PC-3 (cell line): ENCODE measurements at regions not wholly inside any gene's neighbourhood (a gene's known extent, or its start where the extent isn't known, plus 50 kb on each side); places are given as distances from the start of the nearest gene placed in this dataset.
"Not testable (repeated sequence)": the region's sequence is repeated elsewhere in the genome, so short reads cannot be mapped to it uniquely, and the experiment has no call there.

Experiments used
- ATAC-seq: fragments of 200-7000 bp; cut with Tn5 transposase; 2 replicates; pipeline ENCODE4 v1.9.1; 2020; ENCODE audit warnings: mild to moderate bottlenecking, moderate library complexity
- BruUV-seq: library from RNA; stranded (reverse); fragments of 400-500 nt; replicated peaks from 2 replicates; lab custom pipeline; 2021; lab: Mats Ljungman, UMichigan
- CTCF ChIA-PET: fragments of 300-600 bp; sonication (Branson Sonifier 250); formaldehyde crosslinking; loops from one replicate; lab custom pipeline; 2022; ENCODE audit warnings: antibody characterized with exemption; lab: Charles Lee
- POLR2A ChIA-PET: fragments of 300-600 bp; sonication (Branson Sonifier 250); formaldehyde crosslinking; loops from one replicate; lab custom pipeline; 2022; ENCODE audit warnings: antibody characterized with exemption; ENCODE audit not compliant: unreplicated experiment; lab: Charles Lee
- DNase-seq: peaks from one replicate; pipeline ENCODE4 v3.0.0-alpha.2; 2015
- H2AFZ ChIP-seq: fragments of 300-600 bp; sonication (generic); 2 replicates; pipeline ENCODE4 v1.6.0; 2016; ENCODE audit warnings: antibody characterized with exemption, low read length
- H3F3A ChIP-seq: fragments of 300-600 bp; sonication (generic); one replicate; pipeline ENCODE4 v1.6.0; 2017; ENCODE audit warnings: antibody characterized with exemption, low read length, control low read depth, mild to moderate bottlenecking; ENCODE audit not compliant: unreplicated experiment
- H3K27ac ChIP-seq: fragments of 300-600 bp; sonication (generic); 2 replicates; pipeline ENCODE4 v1.5.1; 2016; ENCODE audit warnings: mild to moderate bottlenecking, low read length
- H3K27me3 ChIP-seq: fragments of 300-600 bp; sonication (generic); 2 replicates; pipeline ENCODE4 v1.6.1; 2016; ENCODE audit warnings: low read length, mixed read lengths
- H3K36me3 ChIP-seq: fragments of 300-600 bp; sonication (generic); 2 replicates; pipeline ENCODE4 v1.6.1; 2016; ENCODE audit warnings: low read depth, mixed run types, low read length, mixed read lengths
- H3K4me1 ChIP-seq: fragments of 300-600 bp; sonication (generic); 2 replicates; pipeline ENCODE4 v1.5.1; 2016; ENCODE audit warnings: low read length; ENCODE audit not compliant: insufficient read depth
- H3K4me2 ChIP-seq: fragments of 300-600 bp; sonication (generic); 2 replicates; pipeline ENCODE4 v1.6.0; 2016; ENCODE audit warnings: low read length
- H3K4me3 ChIP-seq: fragments of 300-600 bp; sonication (generic); 2 replicates; pipeline ENCODE4 v1.5.1; 2016; ENCODE audit warnings: mild to moderate bottlenecking, low read length, mixed read lengths
- H3K79me2 ChIP-seq: fragments of 300-600 bp; sonication (generic); 2 replicates; pipeline ENCODE4 v1.6.1; 2017; ENCODE audit warnings: low read length, mixed read lengths
- H3K9ac ChIP-seq: fragments of 300-600 bp; sonication (generic); 2 replicates; pipeline ENCODE4 v1.6.0; 2016; ENCODE audit warnings: mild to moderate bottlenecking, low read length
- H3K9me2 ChIP-seq: fragments of 300-600 bp; sonication (generic); replicated peaks from 2 replicates; pipeline ENCODE4 v1.6.1; 2016; ENCODE audit warnings: mixed run types, low read length, mixed read lengths
- H3K9me3 ChIP-seq: fragments of 300-600 bp; sonication (generic); 2 replicates; pipeline ENCODE4 v1.6.1; 2016; ENCODE audit warnings: low read length, mixed read lengths
- H4K20me1 ChIP-seq: fragments of 300-600 bp; sonication (generic); 2 replicates; pipeline ENCODE4 v1.6.1; 2016; ENCODE audit warnings: low read length, mixed read lengths
- EZH2 ChIP-seq: fragments of 300-600 bp; sonication (generic); IDR thresholded peaks from one replicate; pipeline ENCODE4 v1.6.1; 2017; ENCODE audit warnings: antibody characterized with exemption, mild to moderate bottlenecking, low read length; ENCODE audit not compliant: unreplicated experiment
- EZH2phosphoT487 ChIP-seq: fragments of 300-600 bp; sonication (generic); IDR thresholded peaks from 2 replicates; pipeline ENCODE4 v1.6.1; 2018; ENCODE audit warnings: mild to moderate bottlenecking, antibody characterized with exemption, low read length, borderline replicate concordance
- intact Hi-C: fragments of 100-400 bp; cut with micrococcal nuclease; formaldehyde crosslinking; loops from 2 replicates; pipeline ENCODE4 v1.9.0; 2023
- TF ChIP-seq, protein P1 (sequence below): fragments of 300-600 bp; sonication (generic); conservative IDR thresholded peaks from 2 replicates; pipeline ENCODE4 v1.5.1; 2017; ENCODE audit warnings: antibody characterized with exemption, low read depth, mild to moderate bottlenecking, low read length

DNA sequence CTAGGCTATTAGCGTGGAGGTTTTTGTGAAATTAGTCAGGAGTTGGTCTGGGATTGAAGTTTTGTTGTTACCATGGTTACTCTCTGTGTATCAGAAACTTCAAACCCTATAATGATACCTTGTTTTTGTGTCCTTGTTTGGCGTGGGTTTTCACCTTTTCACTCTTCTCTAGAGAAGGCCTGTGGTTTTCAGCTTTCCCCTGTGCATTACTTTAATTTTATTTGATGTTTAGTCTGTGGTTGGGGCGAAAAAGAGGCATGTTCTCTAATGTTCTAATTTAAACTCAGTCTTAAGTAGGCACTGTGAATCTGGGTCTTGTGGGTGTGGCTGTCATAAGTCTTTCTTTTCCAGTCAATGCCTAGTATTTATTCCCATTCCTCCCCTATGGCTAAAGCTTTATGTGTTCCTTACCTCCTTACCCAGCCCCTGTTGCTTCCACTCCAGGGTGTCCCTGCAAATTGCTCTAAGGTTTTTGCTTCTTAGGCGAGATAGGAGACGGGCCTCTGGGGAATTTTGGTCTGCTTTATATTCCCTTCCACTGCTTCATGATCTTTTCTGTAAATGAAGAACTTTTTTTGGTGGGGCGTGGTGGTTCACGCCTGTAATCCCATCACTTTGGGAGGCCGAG lies 125.1 kb upstream of the XIST start:
- no peaks in the 10 kb centered on the region for H3K9me2 ChIP-seq
- no peak for TF ChIP-seq EZH2
- ChIA-PET CTCF (no interaction called here), POLR2A (no interaction called here)
- no peak overlapping the region for H3K9ac ChIP-seq
- no peaks in the 10 kb centered on the region for H3K27me3 ChIP-seq
- H2AFZ ChIP-seq = no peak overlapping the region
- DNase-seq (no peak), ATAC-seq (no peak)
- BruUV-seq = no TSS peak
- no peak overlapping the region for H3K4me2 ChIP-seq
- intact Hi-C loops = no loop called here
- H3K9me3 ChIP-seq = no peaks in the 10 kb centered on the region
- no peak overlapping the region for H3K4me3 ChIP-seq
- H3K79me2 ChIP-seq = peaks cover 59% of the 10 kb centered on the region
- no peaks in the 10 kb centered on the region for H3K4me1 ChIP-seq
- no peak overlapping the region for H3K27ac ChIP-seq
- no peaks in the 10 kb centered on the region for H3F3A ChIP-seq
- H4K20me1 ChIP-seq = no peaks in the 10 kb centered on the region
- H3K36me3 ChIP-seq = no peaks in the 10 kb centered on the region

DNA sequence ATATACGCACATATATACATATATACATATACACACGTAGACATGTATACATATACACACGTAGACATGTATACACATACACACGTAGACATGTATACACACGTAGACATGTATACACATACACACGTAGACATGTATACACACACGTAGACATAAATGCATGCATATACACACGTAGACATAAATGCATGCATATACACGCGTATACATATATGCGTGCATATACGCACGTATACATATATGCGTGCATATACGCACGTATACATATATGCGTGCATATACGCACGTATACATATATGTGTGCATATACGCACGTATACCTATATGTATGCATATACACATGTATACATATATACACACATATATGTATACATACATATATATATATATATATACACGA lies 114.9 kb upstream of the XIST start:
- H3K36me3 ChIP-seq, H2AFZ ChIP-seq, ATAC-seq, H3K27ac ChIP-seq, H4K20me1 ChIP-seq, H3K9me2 ChIP-seq, CTCF ChIA-PET, DNase-seq, H3K9me3 ChIP-seq, H3F3A ChIP-seq, intact Hi-C loops, H3K4me1 ChIP-seq, POLR2A ChIA-PET, H3K9ac ChIP-seq, H3K4me3 ChIP-seq, H3K4me2 ChIP-seq, BruUV-seq, H3K27me3 ChIP-seq: not testable (repeated sequence)
- H3K79me2 ChIP-seq = peaks cover 57% of the 10 kb centered on the region

DNA sequence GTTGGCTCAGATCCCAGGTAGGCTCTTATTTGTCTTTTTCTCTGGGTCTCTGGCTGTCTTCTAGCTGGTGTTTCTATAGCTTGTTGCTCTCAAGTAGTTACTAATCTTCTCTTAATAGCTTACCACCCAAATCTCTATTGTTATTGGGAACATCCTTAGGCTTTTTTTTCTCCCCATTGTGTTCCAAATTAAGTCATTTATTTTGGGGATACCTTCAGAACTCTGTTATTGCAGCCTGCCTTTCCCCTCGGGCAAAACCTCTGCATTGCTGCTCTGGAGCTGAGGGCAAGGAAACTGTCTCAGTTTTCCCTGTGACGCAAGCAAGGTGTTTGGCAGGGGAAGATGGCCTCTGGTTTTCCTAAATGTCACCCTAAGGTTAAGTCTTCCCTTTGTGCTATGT lies 113.3 kb upstream of the XIST start:
- Histone ChIP-seq H3K27me3 (no peaks in the 10 kb centered on the region), H3K4me1 (no peaks in the 10 kb centered on the region), H3K9me2 (no peaks in the 10 kb centered on the region), H3K9me3 (no peaks in the 10 kb centered on the region), H3K9ac (no peak overlapping the region), H3F3A (no peaks in the 10 kb centered on the region), H2AFZ (no peak overlapping the region), H3K4me2 (no peak overlapping the region), H3K36me3 (peaks cover 9% of the 10 kb centered on the region; the same call in 1 of the 2 replicates), H3K27ac (no peak overlapping the region), H3K4me3 (no peak overlapping the region), H4K20me1 (no peaks in the 10 kb centered on the region), H3K79me2 (peaks cover 70% of the 10 kb centered on the region)
- intact Hi-C loops = no loop called here
- TF ChIP-seq EZH2phosphoT487 (no peak), EZH2 (no peak)
- TF ChIP-seq, protein P1, sequence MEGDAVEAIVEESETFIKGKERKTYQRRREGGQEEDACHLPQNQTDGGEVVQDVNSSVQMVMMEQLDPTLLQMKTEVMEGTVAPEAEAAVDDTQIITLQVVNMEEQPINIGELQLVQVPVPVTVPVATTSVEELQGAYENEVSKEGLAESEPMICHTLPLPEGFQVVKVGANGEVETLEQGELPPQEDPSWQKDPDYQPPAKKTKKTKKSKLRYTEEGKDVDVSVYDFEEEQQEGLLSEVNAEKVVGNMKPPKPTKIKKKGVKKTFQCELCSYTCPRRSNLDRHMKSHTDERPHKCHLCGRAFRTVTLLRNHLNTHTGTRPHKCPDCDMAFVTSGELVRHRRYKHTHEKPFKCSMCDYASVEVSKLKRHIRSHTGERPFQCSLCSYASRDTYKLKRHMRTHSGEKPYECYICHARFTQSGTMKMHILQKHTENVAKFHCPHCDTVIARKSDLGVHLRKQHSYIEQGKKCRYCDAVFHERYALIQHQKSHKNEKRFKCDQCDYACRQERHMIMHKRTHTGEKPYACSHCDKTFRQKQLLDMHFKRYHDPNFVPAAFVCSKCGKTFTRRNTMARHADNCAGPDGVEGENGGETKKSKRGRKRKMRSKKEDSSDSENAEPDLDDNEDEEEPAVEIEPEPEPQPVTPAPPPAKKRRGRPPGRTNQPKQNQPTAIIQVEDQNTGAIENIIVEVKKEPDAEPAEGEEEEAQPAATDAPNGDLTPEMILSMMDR = no peak
- POLR2A ChIA-PET = no interaction called here
- CTCF ChIA-PET = no interaction called here
- no TSS peak for BruUV-seq
- no peak for DNase-seq
- no peak for ATAC-seq

DNA sequence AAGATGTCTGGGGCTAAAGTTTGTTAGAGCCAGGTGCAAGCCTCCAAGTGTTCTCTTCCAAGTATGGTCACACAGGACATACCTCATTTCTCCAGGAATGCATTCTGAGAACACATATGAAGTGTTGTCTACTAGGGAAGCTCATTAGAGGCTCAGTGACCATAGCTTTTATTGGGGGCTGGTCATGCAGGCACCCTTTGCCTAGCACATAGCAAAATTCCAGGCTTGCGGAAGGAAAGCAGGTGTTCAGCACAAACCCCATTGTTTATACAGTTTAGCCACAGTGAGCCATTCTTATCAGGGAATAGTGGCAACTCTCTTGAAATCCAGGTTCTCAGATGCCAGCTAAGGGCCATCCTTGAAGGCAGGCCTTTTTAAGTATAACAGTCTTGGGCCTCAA lies 112.1 kb upstream of the XIST start:
- DNase-seq = no peak
- Histone ChIP-seq H3K4me1 (no peaks in the 10 kb centered on the region), H2AFZ (no peak overlapping the region), H3K9me3 (no peaks in the 10 kb centered on the region), H3K9ac (no peak overlapping the region), H3K79me2 (peaks cover 77% of the 10 kb centered on the region), H3K4me3 (no peak overlapping the region), H3K9me2 (no peaks in the 10 kb centered on the region), H4K20me1 (no peaks in the 10 kb centered on the region), H3K36me3 (peaks cover 9% of the 10 kb centered on the region; the same call in 1 of the 2 replicates), H3K27ac (no peak overlapping the region), H3K27me3 (no peaks in the 10 kb centered on the region), H3F3A (no peaks in the 10 kb centered on the region), H3K4me2 (no peak overlapping the region)
- ChIA-PET CTCF (no interaction called here), POLR2A (no interaction called here)
- no TSS peak for BruUV-seq
- intact Hi-C loops = no loop called here
- ATAC-seq = no peak
- no peak for TF ChIP-seq EZH2phosphoT487
- TF ChIP-seq, protein P1 = no peak
- TF ChIP-seq EZH2 = no peak
